ENCODE measurements at regions not wholly inside any gene's neighbourhood (a gene's known extent, or its start where the extent isn't known, plus 50 kb on each side); places are given as distances from the start of the nearest gene placed in this dataset.

- no peak overlapping the region for H3K27ac Mint-ChIP-seq (ENCODE audit: unreplicated experiment)
- H3K9me3 Mint-ChIP-seq (ENCODE audit: unreplicated experiment), result no peaks in the 10 kb centered on the region
- no peaks in the 10 kb centered on the region for H3K36me3 Mint-ChIP-seq (ENCODE audit: low read depth, unreplicated experiment)
- TF ChIP-seq, protein P1, sequence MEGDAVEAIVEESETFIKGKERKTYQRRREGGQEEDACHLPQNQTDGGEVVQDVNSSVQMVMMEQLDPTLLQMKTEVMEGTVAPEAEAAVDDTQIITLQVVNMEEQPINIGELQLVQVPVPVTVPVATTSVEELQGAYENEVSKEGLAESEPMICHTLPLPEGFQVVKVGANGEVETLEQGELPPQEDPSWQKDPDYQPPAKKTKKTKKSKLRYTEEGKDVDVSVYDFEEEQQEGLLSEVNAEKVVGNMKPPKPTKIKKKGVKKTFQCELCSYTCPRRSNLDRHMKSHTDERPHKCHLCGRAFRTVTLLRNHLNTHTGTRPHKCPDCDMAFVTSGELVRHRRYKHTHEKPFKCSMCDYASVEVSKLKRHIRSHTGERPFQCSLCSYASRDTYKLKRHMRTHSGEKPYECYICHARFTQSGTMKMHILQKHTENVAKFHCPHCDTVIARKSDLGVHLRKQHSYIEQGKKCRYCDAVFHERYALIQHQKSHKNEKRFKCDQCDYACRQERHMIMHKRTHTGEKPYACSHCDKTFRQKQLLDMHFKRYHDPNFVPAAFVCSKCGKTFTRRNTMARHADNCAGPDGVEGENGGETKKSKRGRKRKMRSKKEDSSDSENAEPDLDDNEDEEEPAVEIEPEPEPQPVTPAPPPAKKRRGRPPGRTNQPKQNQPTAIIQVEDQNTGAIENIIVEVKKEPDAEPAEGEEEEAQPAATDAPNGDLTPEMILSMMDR (IDR thresholded peaks at IDR 0.05; ENCODE audit: unreplicated experiment), result no peak
- H3K27me3 Mint-ChIP-seq (ENCODE audit: unreplicated experiment), result no peaks in the 10 kb centered on the region
- DNase-seq (ENCODE audit: low spot score), result no peak
- no peak overlapping the region for H3K4me3 Mint-ChIP-seq (ENCODE audit: unreplicated experiment)
- no peaks in the 10 kb centered on the region for H3K4me1 Mint-ChIP-seq (ENCODE audit: unreplicated experiment)
Measured at GRCh38 chr1:55955016-55955621, 624.2 kb downstream of the PLPP3 start.

- Mint-ChIP-seq H3K9me3 (ENCODE audit: unreplicated experiment) (no peaks in the 10 kb centered on the region), H3K4me1 (ENCODE audit: unreplicated experiment) (no peaks in the 10 kb centered on the region), H3K27me3 (ENCODE audit: unreplicated experiment) (no peaks in the 10 kb centered on the region), H3K27ac (ENCODE audit: unreplicated experiment) (no peak overlapping the region), H3K4me3 (ENCODE audit: unreplicated experiment) (no peak overlapping the region), H3K36me3 (ENCODE audit: low read depth, unreplicated experiment) (no peaks in the 10 kb centered on the region)
- DNase-seq (ENCODE audit: low spot score), result no peak
- TF ChIP-seq, protein P1 (IDR thresholded peaks at IDR 0.05; ENCODE audit: unreplicated experiment), result no peak
Measured at GRCh38 chr1:55951291-55951690, 628.1 kb downstream of the PLPP3 start.

DNA sequence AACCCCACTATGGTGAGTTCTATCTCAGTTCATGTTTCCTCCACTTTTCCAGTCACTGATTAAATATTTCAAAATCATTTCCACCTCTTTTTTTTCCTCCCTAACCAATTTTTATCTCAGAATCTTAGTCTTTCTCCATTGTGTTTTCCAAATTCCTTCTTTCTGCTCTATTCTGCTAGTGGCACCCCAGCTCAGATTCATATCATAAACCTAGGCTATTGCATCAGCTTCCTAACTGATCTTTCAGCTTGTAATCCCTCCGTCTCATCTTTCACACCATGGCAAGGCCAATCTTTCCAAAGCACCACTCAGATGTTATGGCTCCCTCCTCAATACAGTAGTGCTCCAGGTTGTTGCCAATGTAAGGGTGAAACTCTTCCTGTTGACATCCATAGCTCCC is 631.9 kb downstream of the PLPP3 start:
- Mint-ChIP-seq H3K9me3 (ENCODE audit: unreplicated experiment) (no peaks in the 10 kb centered on the region), H3K36me3 (ENCODE audit: low read depth, unreplicated experiment) (no peaks in the 10 kb centered on the region), H3K27ac (ENCODE audit: unreplicated experiment) (no peak overlapping the region)

GRCh38 chr1:55943721-55944435 is 635.5 kb downstream of the PLPP3 start:
- no peak overlapping the region for H3K4me3 Mint-ChIP-seq (ENCODE audit: unreplicated experiment)
- TF ChIP-seq, protein P1 (IDR thresholded peaks at IDR 0.05; ENCODE audit: unreplicated experiment), result no peak
- DNase-seq (ENCODE audit: low spot score), result no peak
- H3K36me3 Mint-ChIP-seq (ENCODE audit: low read depth, unreplicated experiment), result no peaks in the 10 kb centered on the region
- no peak overlapping the region for H3K27ac Mint-ChIP-seq (ENCODE audit: unreplicated experiment)
- H3K4me1 Mint-ChIP-seq (ENCODE audit: unreplicated experiment), result no peaks in the 10 kb centered on the region
- H3K9me3 Mint-ChIP-seq (ENCODE audit: unreplicated experiment), result no peaks in the 10 kb centered on the region
- no peaks in the 10 kb centered on the region for H3K27me3 Mint-ChIP-seq (ENCODE audit: unreplicated experiment)

More for the DNA sequence above, 631.9 kb downstream of the PLPP3 start:
- DNase-seq (ENCODE audit: low spot score), result no peak
- Mint-ChIP-seq H3K4me1 (ENCODE audit: unreplicated experiment) (no peaks in the 10 kb centered on the region), H3K4me3 (ENCODE audit: unreplicated experiment) (no peak overlapping the region), H3K27me3 (ENCODE audit: unreplicated experiment) (no peaks in the 10 kb centered on the region)
- TF ChIP-seq, protein P1 (IDR thresholded peaks at IDR 0.05; ENCODE audit: unreplicated experiment), result no peak

DNA sequence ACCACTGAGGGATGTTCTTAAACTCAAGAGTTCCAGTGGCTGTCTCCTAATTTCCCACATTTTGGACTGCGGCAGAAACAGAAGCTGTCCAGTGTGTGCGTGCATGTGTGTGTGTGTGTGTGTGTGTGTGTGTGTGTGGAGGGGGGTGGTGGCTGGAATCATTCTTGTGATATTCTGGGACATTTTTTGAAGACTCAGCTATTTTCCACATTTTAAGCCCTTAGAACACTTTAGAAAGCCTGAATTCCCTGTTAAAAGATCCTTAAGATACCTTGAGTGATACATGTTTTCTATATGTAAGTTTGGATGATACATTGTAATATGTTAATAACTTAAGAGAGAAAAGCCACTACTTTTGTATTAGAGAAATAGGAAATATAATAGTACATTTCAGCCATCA is 636.4 kb downstream of the PLPP3 start:
- no peak for DNase-seq (ENCODE audit: low spot score)
- TF ChIP-seq, protein P1 (IDR thresholded peaks at IDR 0.05; ENCODE audit: unreplicated experiment), result no peak
- H3K4me1 Mint-ChIP-seq (ENCODE audit: unreplicated experiment), result no peaks in the 10 kb centered on the region
- no peaks in the 10 kb centered on the region for H3K9me3 Mint-ChIP-seq (ENCODE audit: unreplicated experiment)
- no peaks in the 10 kb centered on the region for H3K27me3 Mint-ChIP-seq (ENCODE audit: unreplicated experiment)
- H3K4me3 Mint-ChIP-seq (ENCODE audit: unreplicated experiment), result no peak overlapping the region
- H3K27ac Mint-ChIP-seq (ENCODE audit: unreplicated experiment), result no peak overlapping the region
- no peaks in the 10 kb centered on the region for H3K36me3 Mint-ChIP-seq (ENCODE audit: low read depth, unreplicated experiment)

Measured in endothelial cell (in vitro differentiated cells).